ENCODE measurements at regions not wholly inside any gene's neighbourhood (a gene's known extent, or its start where the extent isn't known, plus 50 kb on each side); places are given as distances from the start of the nearest gene placed in this dataset.

DNA sequence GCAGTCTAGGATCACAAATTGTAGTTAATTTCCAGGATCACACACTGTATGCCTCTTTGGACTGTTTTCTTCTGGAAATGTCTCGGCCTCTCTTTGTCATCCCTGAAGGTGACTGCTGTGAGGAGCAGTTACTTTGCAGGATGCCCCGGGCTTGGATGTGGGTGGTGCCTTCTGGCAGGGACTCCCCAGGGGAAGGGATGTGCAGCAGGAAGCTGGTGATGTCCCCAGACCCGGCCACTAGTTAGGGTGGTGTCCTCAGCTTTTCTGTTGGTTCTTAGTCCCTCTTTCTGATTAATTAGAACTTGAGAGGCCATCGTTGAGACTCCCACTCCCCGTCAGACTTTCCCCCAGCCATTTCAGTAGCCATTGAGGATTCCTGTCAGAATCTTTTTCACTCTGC, 286.6 kb upstream of the HDAC4 start:
- Histone ChIP-seq H3K36me3 (ENCODE audit: control insufficient read depth in 2 of 2, insufficient read depth in 2 of 2, low read length in 1 of 2) (no peaks in the 10 kb centered on the region), H3K27ac (ENCODE audit: low read depth in 1 of 2, low read length in 1 of 2) (no peak overlapping the region), H3K4me1 (ENCODE audit: control insufficient read depth in 2 of 2, insufficient read depth in 2 of 2, low read length in 2 of 2) (peaks cover 0 to 2% of the 10 kb centered on the region in 2 donors), H3K4me3 (ENCODE audit: low read length in 2 of 2) (no peak overlapping the region), H3K27me3 (ENCODE audit: control insufficient read depth in 2 of 2, insufficient read depth in 1 of 2, low read length in 1 of 2) (peaks cover 2 to 7% of the 10 kb centered on the region in 2 donors), H3K9me3 (ENCODE audit: control insufficient read depth in 2 of 2, insufficient read depth in 1 of 2, low read length in 1 of 2) (no peaks in the 10 kb centered on the region)
- no peak for DNase-seq (ENCODE audit: low read depth in 6 of 9, low spot score in 9 of 9)
- 90% methylated on average over 5 of the region's 5 CpGs for WGBS

DNA sequence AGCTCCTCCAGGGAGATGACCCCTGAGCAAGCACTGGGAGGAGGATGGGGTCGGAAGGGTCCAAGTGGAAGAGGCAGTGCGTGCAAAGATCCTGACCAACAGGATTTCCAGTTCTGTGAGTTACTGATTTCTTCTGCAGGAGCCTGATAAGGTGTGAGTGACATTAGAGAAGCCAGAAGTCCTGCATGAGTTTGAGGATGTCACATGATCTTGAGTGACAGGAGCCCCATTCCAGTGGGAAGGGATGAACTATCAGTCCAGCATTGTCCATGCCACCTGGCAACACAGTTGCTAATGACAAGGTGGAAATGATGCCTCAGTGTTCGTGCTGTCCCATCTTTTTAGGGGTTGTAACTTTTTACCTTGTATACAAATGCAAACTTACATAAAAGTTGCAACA, 285.1 kb upstream of the HDAC4 start:
- 49% methylated on average over 3 of the region's 3 CpGs for WGBS
- DNase-seq (ENCODE audit: low read depth in 6 of 9, low spot score in 9 of 9): no peak
- Histone ChIP-seq H3K27me3 (ENCODE audit: control insufficient read depth in 2 of 2, insufficient read depth in 1 of 2, low read length in 1 of 2) (peaks cover 2 to 7% of the 10 kb centered on the region in 2 donors), H3K4me3 (ENCODE audit: low read length in 2 of 2) (no peak overlapping the region), H3K4me1 (ENCODE audit: control insufficient read depth in 2 of 2, insufficient read depth in 2 of 2, low read length in 2 of 2) (peaks cover 0 to 2% of the 10 kb centered on the region in 2 donors), H3K9me3 (ENCODE audit: control insufficient read depth in 2 of 2, insufficient read depth in 1 of 2, low read length in 1 of 2) (no peaks in the 10 kb centered on the region), H3K27ac (ENCODE audit: low read depth in 1 of 2, low read length in 1 of 2) (no peak overlapping the region), H3K36me3 (ENCODE audit: control insufficient read depth in 2 of 2, insufficient read depth in 2 of 2, low read length in 1 of 2) (no peaks in the 10 kb centered on the region)

DNA sequence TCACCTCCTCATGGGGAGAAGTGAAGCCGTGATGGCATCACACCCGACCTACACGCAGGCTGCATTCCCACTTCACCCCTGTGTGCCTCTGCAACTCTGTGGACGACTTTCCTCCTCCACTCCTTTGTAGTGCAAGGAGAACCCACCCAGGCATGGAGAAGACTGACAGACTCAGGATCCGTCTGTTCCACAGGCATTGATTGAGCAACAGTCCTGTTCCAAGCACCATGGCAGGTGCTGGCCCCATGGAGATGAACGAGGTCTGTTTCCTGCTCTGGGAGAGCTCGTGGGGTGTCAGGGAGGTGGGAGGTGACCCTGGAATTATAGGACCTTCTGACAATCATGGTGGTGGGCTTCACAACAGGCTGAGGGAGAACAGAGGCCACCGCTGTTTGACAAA, 284.7 kb upstream of the HDAC4 start:
- H3K9me3 ChIP-seq (ENCODE audit: control insufficient read depth in 2 of 2, insufficient read depth in 1 of 2, low read length in 1 of 2): no peaks in the 10 kb centered on the region
- H3K4me1 ChIP-seq (ENCODE audit: control insufficient read depth in 2 of 2, insufficient read depth in 2 of 2, low read length in 2 of 2): peaks cover 0 to 2% of the 10 kb centered on the region in 2 donors
- no peaks in the 10 kb centered on the region for H3K36me3 ChIP-seq (ENCODE audit: control insufficient read depth in 2 of 2, insufficient read depth in 2 of 2, low read length in 1 of 2)
- H3K27ac ChIP-seq (ENCODE audit: low read depth in 1 of 2, low read length in 1 of 2): no peak overlapping the region
- 76% methylated on average over 8 of the region's 8 CpGs for WGBS
- peaks cover 2 to 7% of the 10 kb centered on the region in 2 donors for H3K27me3 ChIP-seq (ENCODE audit: control insufficient read depth in 2 of 2, insufficient read depth in 1 of 2, low read length in 1 of 2)
- DNase-seq (ENCODE audit: low read depth in 6 of 9, low spot score in 9 of 9): no peak
- H3K4me3 ChIP-seq (ENCODE audit: low read length in 2 of 2): no peak overlapping the region

DNA sequence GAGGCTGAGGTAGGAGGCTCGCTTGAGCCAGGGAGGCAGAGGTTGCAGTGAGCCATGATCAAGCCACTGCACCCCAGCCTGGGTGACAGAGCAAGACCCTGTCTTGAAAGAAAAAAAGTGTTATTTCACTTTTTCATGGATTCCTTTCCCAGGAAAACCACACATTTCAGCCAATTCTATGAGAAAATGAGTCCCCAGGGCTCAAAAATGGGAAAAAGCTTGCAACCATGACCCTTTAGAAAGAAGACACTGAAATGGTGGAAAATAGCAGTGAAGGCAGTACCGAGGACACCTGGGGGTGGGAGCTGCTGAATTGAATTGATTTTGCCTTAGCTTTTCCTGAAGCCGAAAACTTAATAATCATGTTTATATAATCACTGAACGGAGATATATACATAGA, 284.2 kb upstream of the HDAC4 start:
- no peak for DNase-seq (ENCODE audit: low read depth in 6 of 9, low spot score in 9 of 9)
- no peaks in the 10 kb centered on the region for H3K36me3 ChIP-seq (ENCODE audit: control insufficient read depth in 2 of 2, insufficient read depth in 2 of 2, low read length in 1 of 2)
- H3K27ac ChIP-seq (ENCODE audit: low read depth in 1 of 2, low read length in 1 of 2): no peak overlapping the region
- peaks cover 2 to 7% of the 10 kb centered on the region in 2 donors for H3K27me3 ChIP-seq (ENCODE audit: control insufficient read depth in 2 of 2, insufficient read depth in 1 of 2, low read length in 1 of 2)
- H3K4me3 ChIP-seq (ENCODE audit: low read length in 2 of 2): no peak overlapping the region
- WGBS: 97% methylated on average over 4 of the region's 4 CpGs
- H3K4me1 ChIP-seq (ENCODE audit: control insufficient read depth in 2 of 2, insufficient read depth in 2 of 2, low read length in 2 of 2): no peaks in the 10 kb centered on the region
- H3K9me3 ChIP-seq (ENCODE audit: control insufficient read depth in 2 of 2, insufficient read depth in 1 of 2, low read length in 1 of 2): no peaks in the 10 kb centered on the region

DNA sequence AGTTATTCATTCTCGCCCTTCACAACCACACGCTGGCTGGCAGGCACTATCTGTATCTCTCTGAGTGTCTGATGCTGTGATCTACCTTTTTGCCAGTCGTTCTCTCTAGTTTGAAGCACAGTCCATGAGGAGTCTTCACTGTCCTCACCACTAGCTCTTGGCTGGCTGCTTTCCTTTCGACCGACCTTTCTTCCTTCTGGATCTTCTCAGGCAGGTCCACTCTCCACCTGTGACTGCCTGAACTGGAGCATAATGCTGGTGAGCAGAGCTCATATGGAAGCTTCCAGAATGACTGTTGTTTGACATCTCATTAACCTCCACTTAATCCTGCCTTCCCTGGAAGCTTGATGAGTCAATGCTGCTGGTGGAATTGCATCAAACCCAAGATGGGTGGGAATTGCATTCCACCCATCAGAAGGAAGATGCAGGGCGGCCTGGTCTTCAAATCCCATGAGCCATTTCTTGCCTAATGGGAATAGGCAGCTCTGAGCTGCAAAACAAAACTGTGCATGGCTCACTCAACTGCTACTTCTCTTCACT, 283.5 kb upstream of the HDAC4 start:
- Histone ChIP-seq H3K9me3 (ENCODE audit: control insufficient read depth in 2 of 2, insufficient read depth in 1 of 2, low read length in 1 of 2) (no peaks in the 10 kb centered on the region), H3K27ac (ENCODE audit: low read depth in 1 of 2, low read length in 1 of 2) (no peak overlapping the region), H3K36me3 (ENCODE audit: control insufficient read depth in 2 of 2, insufficient read depth in 2 of 2, low read length in 1 of 2) (no peaks in the 10 kb centered on the region), H3K4me3 (ENCODE audit: low read length in 2 of 2) (no peak overlapping the region), H3K4me1 (ENCODE audit: control insufficient read depth in 2 of 2, insufficient read depth in 2 of 2, low read length in 2 of 2) (no peaks in the 10 kb centered on the region), H3K27me3 (ENCODE audit: control insufficient read depth in 2 of 2, insufficient read depth in 1 of 2, low read length in 1 of 2) (peaks cover 0 to 7% of the 10 kb centered on the region in 2 donors)
- DNase-seq (ENCODE audit: low read depth in 6 of 9, low spot score in 9 of 9): no peak
- 97% methylated on average over 6 of the region's 6 CpGs for WGBS

DNA sequence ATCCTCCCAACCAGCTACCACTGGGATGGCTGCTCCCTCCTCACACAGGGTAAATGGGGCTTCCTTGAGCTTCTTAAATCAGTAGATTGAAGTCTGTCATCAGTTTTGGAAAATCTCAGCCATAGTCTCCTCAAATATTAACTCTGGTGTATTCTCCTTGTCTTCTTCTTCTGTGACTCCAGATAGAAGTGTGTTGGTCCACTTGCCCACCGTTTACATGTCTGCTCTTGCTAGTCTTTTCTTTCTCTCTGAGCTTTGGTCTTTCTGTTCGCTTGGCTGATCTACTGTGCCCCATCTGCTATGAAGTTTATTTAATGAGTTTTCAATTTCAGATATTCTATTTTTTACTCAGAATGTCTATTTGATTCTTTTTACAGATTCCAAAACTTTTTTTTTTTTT, 281.7 kb upstream of the HDAC4 start:
- 95% methylated on average over 2 of the region's 2 CpGs for WGBS
- Histone ChIP-seq H3K27me3 (ENCODE audit: control insufficient read depth in 2 of 2, insufficient read depth in 1 of 2, low read length in 1 of 2) (peaks cover 0 to 3% of the 10 kb centered on the region in 2 donors), H3K36me3 (ENCODE audit: control insufficient read depth in 2 of 2, insufficient read depth in 2 of 2, low read length in 1 of 2) (no peaks in the 10 kb centered on the region), H3K9me3 (ENCODE audit: control insufficient read depth in 2 of 2, insufficient read depth in 1 of 2, low read length in 1 of 2) (no peaks in the 10 kb centered on the region), H3K4me3 (ENCODE audit: low read length in 2 of 2) (no peak overlapping the region), H3K4me1 (ENCODE audit: control insufficient read depth in 2 of 2, insufficient read depth in 2 of 2, low read length in 2 of 2) (peaks cover 0 to 4% of the 10 kb centered on the region in 2 donors), H3K27ac (ENCODE audit: low read depth in 1 of 2, low read length in 1 of 2) (no peak overlapping the region)
- no peak for DNase-seq (ENCODE audit: low read depth in 6 of 9, low spot score in 9 of 9)

DNA sequence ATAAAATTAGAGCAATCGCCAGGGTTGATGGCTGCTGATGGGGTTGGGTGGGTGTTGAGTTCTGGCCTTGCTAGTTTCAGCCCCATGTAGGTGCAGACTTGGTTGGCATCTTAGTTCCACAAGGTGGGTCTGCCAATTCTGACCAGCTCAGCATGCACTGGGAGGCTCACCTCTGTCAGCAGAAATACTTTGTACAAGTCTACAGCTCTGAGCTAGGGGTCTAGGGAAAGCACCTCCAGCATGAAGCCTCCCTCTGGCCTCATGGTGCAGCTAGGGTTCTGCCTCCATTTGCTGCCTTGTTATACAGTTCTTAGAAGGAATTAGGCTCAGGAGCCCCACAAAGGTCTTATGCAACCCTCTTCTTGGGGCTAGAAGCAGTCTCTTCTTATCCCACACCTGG, 278.9 kb upstream of the HDAC4 start:
- Histone ChIP-seq H3K9me3 (ENCODE audit: control insufficient read depth in 2 of 2, insufficient read depth in 1 of 2, low read length in 1 of 2) (no peaks in the 10 kb centered on the region), H3K27ac (ENCODE audit: low read depth in 1 of 2, low read length in 1 of 2) (no peak overlapping the region), H3K4me3 (ENCODE audit: low read length in 2 of 2) (no peak overlapping the region), H3K27me3 (ENCODE audit: control insufficient read depth in 2 of 2, insufficient read depth in 1 of 2, low read length in 1 of 2) (no peaks in the 10 kb centered on the region), H3K4me1 (ENCODE audit: control insufficient read depth in 2 of 2, insufficient read depth in 2 of 2, low read length in 2 of 2) (peaks cover 7 to 31% of the 10 kb centered on the region in 2 donors), H3K36me3 (ENCODE audit: control insufficient read depth in 2 of 2, insufficient read depth in 2 of 2, low read length in 1 of 2) (no peaks in the 10 kb centered on the region)
- 100% methylated on average over 1 of the region's 1 CpG for WGBS
- DNase-seq (ENCODE audit: low read depth in 6 of 9, low spot score in 9 of 9): no peak

DNA sequence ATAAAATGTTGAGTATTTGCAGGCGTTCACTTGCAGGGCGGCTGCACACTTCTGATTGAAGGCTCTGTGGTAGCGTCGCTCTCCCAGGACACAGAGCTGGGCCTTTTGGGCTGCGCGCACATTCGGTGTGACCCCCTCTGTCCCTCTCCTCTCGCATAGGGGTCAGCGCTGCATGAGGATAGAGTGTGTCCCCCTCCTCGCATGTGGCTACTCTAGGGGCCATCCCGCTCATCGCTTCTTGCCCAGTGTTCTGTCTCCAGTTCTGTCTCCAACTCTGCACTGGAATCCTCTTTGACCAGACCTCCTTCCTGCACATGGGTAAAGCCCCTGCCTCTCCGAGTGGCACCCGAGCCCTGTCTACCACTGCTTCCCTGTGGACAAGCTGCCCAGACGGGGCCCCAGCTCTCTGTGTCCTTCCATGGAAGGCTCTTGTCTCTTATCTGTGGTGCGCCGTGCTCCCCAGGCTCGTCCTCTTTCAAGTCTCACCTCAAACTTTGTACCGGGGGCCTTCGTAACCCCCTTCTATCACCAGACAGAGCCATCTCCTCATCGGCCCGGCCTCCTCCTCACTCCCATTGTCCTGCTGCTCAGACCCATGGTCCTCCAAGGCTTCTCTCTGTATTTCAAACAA, 278.0 kb upstream of the HDAC4 start:
- 98% methylated on average over 22 of the region's 22 CpGs for WGBS
- H3K9me3 ChIP-seq (ENCODE audit: control insufficient read depth in 2 of 2, insufficient read depth in 1 of 2, low read length in 1 of 2): no peaks in the 10 kb centered on the region
- no peak overlapping the region for H3K27ac ChIP-seq (ENCODE audit: low read depth in 1 of 2, low read length in 1 of 2)
- H3K27me3 ChIP-seq (ENCODE audit: control insufficient read depth in 2 of 2, insufficient read depth in 1 of 2, low read length in 1 of 2): no peaks in the 10 kb centered on the region
- H3K4me1 ChIP-seq (ENCODE audit: control insufficient read depth in 2 of 2, insufficient read depth in 2 of 2, low read length in 2 of 2): peaks cover 10 to 40% of the 10 kb centered on the region in 2 donors
- H3K4me3 ChIP-seq (ENCODE audit: low read length in 2 of 2): no peak overlapping the region
- DNase-seq (ENCODE audit: low read depth in 6 of 9, low spot score in 9 of 9): no peak
- H3K36me3 ChIP-seq (ENCODE audit: control insufficient read depth in 2 of 2, insufficient read depth in 2 of 2, low read length in 1 of 2): no peaks in the 10 kb centered on the region

DNA sequence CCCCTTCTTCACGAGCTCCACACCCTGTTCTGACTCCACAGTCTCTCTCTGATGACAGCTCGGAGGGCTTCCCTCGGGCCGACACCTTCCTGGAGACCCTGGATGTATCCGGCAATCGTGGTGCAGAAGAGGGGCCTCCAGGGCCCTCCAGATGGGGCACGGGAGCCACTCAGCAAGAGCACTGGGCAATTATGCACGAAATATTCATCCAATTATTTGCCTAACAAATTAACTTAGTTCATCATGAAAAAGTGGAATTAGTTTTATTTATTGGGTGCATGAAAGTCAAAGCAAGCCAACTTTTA, 277.3 kb upstream of the HDAC4 start:
- Histone ChIP-seq H3K4me3 (ENCODE audit: low read length in 2 of 2) (no peak overlapping the region), H3K27ac (ENCODE audit: low read depth in 1 of 2, low read length in 1 of 2) (no peak overlapping the region), H3K36me3 (ENCODE audit: control insufficient read depth in 2 of 2, insufficient read depth in 2 of 2, low read length in 1 of 2) (no peaks in the 10 kb centered on the region), H3K4me1 (ENCODE audit: control insufficient read depth in 2 of 2, insufficient read depth in 2 of 2, low read length in 2 of 2) (peaks cover 10 to 40% of the 10 kb centered on the region in 2 donors), H3K9me3 (ENCODE audit: control insufficient read depth in 2 of 2, insufficient read depth in 1 of 2, low read length in 1 of 2) (no peaks in the 10 kb centered on the region), H3K27me3 (ENCODE audit: control insufficient read depth in 2 of 2, insufficient read depth in 1 of 2, low read length in 1 of 2) (no peaks in the 10 kb centered on the region)
- no peak for DNase-seq (ENCODE audit: low read depth in 6 of 9, low spot score in 9 of 9)
- 95% methylated on average over 8 of the region's 8 CpGs for WGBS
